Gastrocnemius medialis (tissue), 4 donors: ENCODE measurements at regions not wholly inside any gene's neighbourhood (a gene's known extent, or its start where the extent isn't known, plus 50 kb on each side); places are given as distances from the start of the nearest gene placed in this dataset.

ENCODE experiments used
- ATAC-seq, 2 donors: fragments of 150-250 bp; one replicate each; pipeline ENCODE4 v1.9.1; 2016
- DNase-seq, 2 donors: peaks; one replicate each; pipeline ENCODE4 v3.0.0-alpha.2; 2019
- H3K27ac ChIP-seq, 4 donors: fragments of 200-600 bp; sonication (generic); 1 replicate in 1 of 4; 2 replicates in 3 of 4; pipeline ENCODE4 v1.5.1; 2016 to 2018; ENCODE audit warnings: mild to moderate bottlenecking in 2 of 4, moderate library complexity in 1 of 4
- H3K27me3 ChIP-seq, 3 donors: fragments of 200-600 bp; sonication (generic) in 2 of 3; 1 replicate in 1 of 3; 2 replicates in 2 of 3; pipeline versions ENCODE4 v1.5.1 to v1.6.0; 2016 to 2019; ENCODE audit warnings: mild to moderate bottlenecking in 1 of 3, moderate library complexity in 1 of 3
- H3K36me3 ChIP-seq, 2 donors: fragments of 200-600 bp; sonication (generic) in 1 of 2; one replicate each; pipeline ENCODE4 v1.5.1; 2017 to 2018
- H3K4me1 ChIP-seq, 2 donors: fragments of 200-600 bp; sonication (generic) in 1 of 2; one replicate each; pipeline ENCODE4 v1.5.1; 2016 to 2017; ENCODE audit warnings: mild to moderate bottlenecking in 2 of 2
- H3K4me3 ChIP-seq, 4 donors: fragments of 200-600 bp; sonication (generic) in 3 of 4; 1 replicate in 1 of 4; 2 replicates in 3 of 4; pipeline ENCODE4 v1.5.1; 2016 to 2019; ENCODE audit warnings: mild to moderate bottlenecking in 2 of 4
- H3K9me3 ChIP-seq, 3 donors: fragments of 200-600 bp; sonication (generic) in 2 of 3; 1 replicate in 1 of 3; 2 replicates in 2 of 3; pipeline ENCODE4 v1.5.1; 2016 to 2019
- POLR2A ChIP-seq, 2 donors: fragments of 450-650 bp; IDR thresholded peaks; one replicate each; pipeline ENCODE4 v1.6.1; 2017; ENCODE audit warnings: antibody characterized with exemption in 2 of 2, mild to moderate bottlenecking in 2 of 2, moderate library complexity in 2 of 2
- in situ Hi-C, 4 donors: fragments of 200-750 bp; cut with MboI; loops; one replicate each; pipeline versions ENCODE4 v1.15.0 to v1.8.0; 2017; ENCODE audit warnings: low sequenced_read_pairs in 4 of 4
- intact Hi-C: fragments of 100-400 bp; cut with DNase I; formaldehyde crosslinking; loops from one replicate; pipeline ENCODE4 v1.15.1; 2023; ENCODE audit warnings: low total_unique reads
- TF ChIP-seq, protein P1 (sequence below), 5 experiments: fragments of 450-650 bp in 3 of 5; fragments of 200-600 bp in 2 of 5; sonication (generic) in 2 of 5; IDR thresholded peaks in 4 of 5; conservative IDR thresholded peaks in 1 of 5; 1 replicate in 4 of 5; 2 replicates in 1 of 5; pipeline ENCODE4 v1.5.1; 2016 to 2019; ENCODE audit warnings: antibody characterized with exemption in 5 of 5, mild to moderate bottlenecking in 3 of 5, moderate library complexity in 3 of 5

DNA sequence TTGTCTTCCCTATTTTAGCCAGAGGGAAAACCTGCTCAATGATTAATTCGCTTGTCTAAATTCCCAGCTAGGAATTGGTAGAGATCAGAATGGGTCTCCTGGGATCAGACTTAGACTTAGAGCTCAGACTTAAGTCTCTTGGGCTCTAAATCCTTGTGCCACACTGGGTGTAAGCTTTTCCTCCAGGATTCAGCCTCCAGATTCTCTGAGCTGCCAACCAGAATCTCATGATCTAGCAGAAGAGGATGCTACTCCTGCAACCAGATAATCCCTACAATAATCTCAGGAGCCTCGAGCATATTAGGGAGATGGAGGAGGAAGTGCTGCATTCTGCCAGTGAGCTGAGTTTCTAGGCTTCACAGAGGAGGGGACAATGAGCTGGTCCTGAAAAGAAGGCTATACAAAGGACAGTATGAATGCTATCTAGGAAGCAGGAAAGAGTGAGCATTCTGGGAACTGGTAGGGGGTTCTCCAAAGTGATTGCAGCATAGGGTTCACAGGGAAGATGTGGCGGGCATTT lies 211.6 kb upstream of the SESN3 start:
- intact Hi-C loops (no loop called here), in situ Hi-C loops (no loop called here)
- ATAC-seq (no peak), DNase-seq (no peak)
- Histone ChIP-seq H3K9me3 (no peaks in the 10 kb centered on the region), H3K27ac (no peak overlapping the region), H3K27me3 (no peaks in the 10 kb centered on the region), H3K36me3 (no peaks in the 10 kb centered on the region), H3K4me3 (no peak overlapping the region), H3K4me1 (no peaks in the 10 kb centered on the region)
- no peak for TF ChIP-seq POLR2A (IDR thresholded peaks at IDR 0.05)
- TF ChIP-seq, protein P1, sequence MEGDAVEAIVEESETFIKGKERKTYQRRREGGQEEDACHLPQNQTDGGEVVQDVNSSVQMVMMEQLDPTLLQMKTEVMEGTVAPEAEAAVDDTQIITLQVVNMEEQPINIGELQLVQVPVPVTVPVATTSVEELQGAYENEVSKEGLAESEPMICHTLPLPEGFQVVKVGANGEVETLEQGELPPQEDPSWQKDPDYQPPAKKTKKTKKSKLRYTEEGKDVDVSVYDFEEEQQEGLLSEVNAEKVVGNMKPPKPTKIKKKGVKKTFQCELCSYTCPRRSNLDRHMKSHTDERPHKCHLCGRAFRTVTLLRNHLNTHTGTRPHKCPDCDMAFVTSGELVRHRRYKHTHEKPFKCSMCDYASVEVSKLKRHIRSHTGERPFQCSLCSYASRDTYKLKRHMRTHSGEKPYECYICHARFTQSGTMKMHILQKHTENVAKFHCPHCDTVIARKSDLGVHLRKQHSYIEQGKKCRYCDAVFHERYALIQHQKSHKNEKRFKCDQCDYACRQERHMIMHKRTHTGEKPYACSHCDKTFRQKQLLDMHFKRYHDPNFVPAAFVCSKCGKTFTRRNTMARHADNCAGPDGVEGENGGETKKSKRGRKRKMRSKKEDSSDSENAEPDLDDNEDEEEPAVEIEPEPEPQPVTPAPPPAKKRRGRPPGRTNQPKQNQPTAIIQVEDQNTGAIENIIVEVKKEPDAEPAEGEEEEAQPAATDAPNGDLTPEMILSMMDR (IDR thresholded peaks at IDR 0.05 in 4 of 5, conservative IDR thresholded peaks at IDR 0.05 in 1 of 5) = no peak

GRCh38 chr11:95435628-95436353 lies 204.8 kb upstream of the SESN3 start:
- Histone ChIP-seq H3K4me3 (no peak overlapping the region), H3K4me1 (no peaks in the 10 kb centered on the region), H3K27me3 (no peaks in the 10 kb centered on the region), H3K9me3 (no peaks in the 10 kb centered on the region), H3K36me3 (no peaks in the 10 kb centered on the region), H3K27ac (no peak overlapping the region)
- intact Hi-C loops = no loop called here
- ATAC-seq (no peak), DNase-seq (no peak)
- TF ChIP-seq POLR2A (IDR thresholded peaks at IDR 0.05) = no peak
- TF ChIP-seq, protein P1 (IDR thresholded peaks at IDR 0.05 in 4 of 5, conservative IDR thresholded peaks at IDR 0.05 in 1 of 5) = no peak
- in situ Hi-C loops = no loop called here

DNA sequence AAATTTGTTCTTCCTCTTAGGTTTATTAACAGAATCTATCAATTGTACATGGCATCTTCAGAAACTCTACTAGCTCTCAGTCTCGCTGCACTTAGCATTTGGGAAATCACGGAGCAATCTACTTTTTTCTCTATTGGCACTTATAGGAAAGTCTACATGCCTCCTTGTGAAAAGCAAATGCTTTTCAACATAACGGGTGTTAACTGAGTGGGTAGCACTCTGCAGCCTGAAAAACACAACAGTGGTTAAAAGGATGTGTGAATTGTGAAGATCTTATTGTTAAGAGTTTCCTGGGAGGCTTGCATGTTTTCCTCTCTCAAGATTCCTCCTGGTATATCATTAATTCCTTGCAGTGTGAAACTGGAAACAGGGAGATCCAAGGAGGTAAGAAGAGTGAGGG lies 204.2 kb upstream of the SESN3 start:
- Histone ChIP-seq H3K4me3 (no peak overlapping the region), H3K4me1 (no peaks in the 10 kb centered on the region), H3K27me3 (no peaks in the 10 kb centered on the region), H3K36me3 (no peaks in the 10 kb centered on the region), H3K9me3 (no peaks in the 10 kb centered on the region), H3K27ac (no peak overlapping the region)
- intact Hi-C loops (no loop called here), in situ Hi-C loops (no loop called here)
- no peak for TF ChIP-seq POLR2A (IDR thresholded peaks at IDR 0.05)
- TF ChIP-seq, protein P1 (IDR thresholded peaks at IDR 0.05 in 4 of 5, conservative IDR thresholded peaks at IDR 0.05 in 1 of 5) = no peak
- DNase-seq (no peak), ATAC-seq (no peak)

DNA sequence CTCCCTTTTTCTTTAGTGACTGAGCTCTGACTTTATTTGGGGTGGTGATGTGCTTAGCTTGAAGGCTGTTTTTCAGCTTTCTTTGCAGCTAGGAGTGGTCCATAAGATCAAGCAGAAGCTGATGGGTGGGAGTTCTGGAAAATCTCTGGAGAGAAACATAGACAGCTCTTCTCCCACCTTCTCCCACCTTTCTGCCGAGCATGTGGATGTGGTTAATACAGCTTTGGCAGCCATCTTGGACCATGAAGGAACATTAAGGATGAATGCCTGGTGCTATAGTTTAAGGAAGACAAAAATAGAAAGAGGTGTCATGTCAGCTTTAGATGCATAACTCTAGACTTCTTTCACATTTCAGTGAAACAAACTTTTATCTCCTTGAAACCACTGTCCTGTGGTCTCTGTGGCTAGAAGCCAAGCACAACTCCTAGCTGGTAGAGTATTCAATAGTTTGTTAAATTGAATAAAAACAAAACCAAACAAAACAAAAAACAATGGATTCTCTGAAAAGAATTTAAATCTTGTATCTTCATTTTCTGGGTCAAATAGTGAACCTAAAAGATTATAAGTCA lies 203.6 kb upstream of the SESN3 start:
- intact Hi-C loops = no loop called here

More for the DNA sequence above, 203.6 kb upstream of the SESN3 start:
- Histone ChIP-seq H3K9me3 (no peaks in the 10 kb centered on the region), H3K4me3 (no peak overlapping the region), H3K4me1 (no peaks in the 10 kb centered on the region), H3K27me3 (no peaks in the 10 kb centered on the region), H3K36me3 (no peaks in the 10 kb centered on the region), H3K27ac (no peak overlapping the region)
- TF ChIP-seq, protein P1 (IDR thresholded peaks at IDR 0.05 in 4 of 5, conservative IDR thresholded peaks at IDR 0.05 in 1 of 5) = no peak
- TF ChIP-seq POLR2A (IDR thresholded peaks at IDR 0.05) = no peak
- no peak for DNase-seq
- in situ Hi-C loops = no loop called here
- ATAC-seq = no peak
